Esophagus squamous epithelium (tissue), 5 donors: ENCODE measurements at regions not wholly inside any gene's neighbourhood (a gene's known extent, or its start where the extent isn't known, plus 50 kb on each side); places are given as distances from the start of the nearest gene placed in this dataset.

Experiments
- DNase-seq: peaks from one replicate; lab custom pipeline; 2025; lab: John Stamatoyannopoulos, UW
- H3K27ac ChIP-seq, 4 donors: fragments of 200-600 bp; sonication (generic); one replicate each; pipeline ENCODE4 v1.5.1; 2016 to 2019; ENCODE audit warnings: mild to moderate bottlenecking in 1 of 4
- H3K27me3 ChIP-seq, 4 donors: fragments of 200-600 bp; sonication (generic); 1 replicate in 3 of 4; 2 replicates in 1 of 4; pipeline versions ENCODE4 v1.5.1 to v1.6.0; 2017 to 2021; ENCODE audit warnings: antibody characterized with exemption in 1 of 4
- H3K36me3 ChIP-seq, 3 donors: fragments of 200-600 bp; sonication (generic); one replicate each; pipeline ENCODE4 v1.5.1; 2016 to 2019
- H3K4me1 ChIP-seq, 3 donors: fragments of 200-600 bp; sonication (generic); one replicate each; pipeline ENCODE4 v1.5.1; 2017 to 2019
- H3K4me3 ChIP-seq, 4 donors: fragments of 200-600 bp; sonication (generic); 1 replicate in 3 of 4; 2 replicates in 1 of 4; pipeline ENCODE4 v1.5.1; 2016 to 2019; ENCODE audit warnings: mild to moderate bottlenecking in 2 of 4, moderate library complexity in 1 of 4
- H3K9me3 ChIP-seq, 3 donors: fragments of 200-600 bp; sonication (generic); one replicate each; pipeline ENCODE4 v1.5.1; 2016 to 2019
- CTCF ChIP-seq, 6 experiments: fragments of 450-650 bp in 4 of 6; fragments of 200-600 bp in 2 of 6; sonication (generic) in 2 of 6; IDR thresholded peaks; one replicate each; pipeline ENCODE4 v1.5.1; 2016 to 2019; ENCODE audit warnings: antibody characterized with exemption in 6 of 6, mild to moderate bottlenecking in 4 of 6, moderate library complexity in 4 of 6
- POLR2A ChIP-seq, 4 donors: fragments of 450-650 bp; IDR thresholded peaks; one replicate each; pipeline ENCODE4 v1.6.1; 2017; ENCODE audit warnings: antibody characterized with exemption in 4 of 4, mild to moderate bottlenecking in 4 of 4, moderate library complexity in 3 of 4
- WGBS, 2 donors: methylation state at CpG; one replicate each; pipeline ENCODE4 v1.1.5; 2018; 5-methylcytosine and 5-hydroxymethylcytosine counted together
- intact Hi-C: fragments of 100-400 bp; cut with DNase I; formaldehyde crosslinking; loops from one replicate; pipeline ENCODE4 v1.15.0; 2022
- donor health status: DM: yes; HTN: yes; CAD: no.

GRCh38 chr2:4269885-4270284 lies 566.5 kb downstream of the DCDC2C start:
- TF ChIP-seq CTCF (IDR thresholded peaks at IDR 0.05) (no peak), POLR2A (IDR thresholded peaks at IDR 0.05) (no peak)
- no peaks in the 10 kb centered on the region for H3K9me3 ChIP-seq
- WGBS, 2 donors, result 70 to 72% methylated on average over 2 of the region's 2 CpGs
- H3K36me3 ChIP-seq, result no peaks in the 10 kb centered on the region
- no peak for DNase-seq
- H3K4me1 ChIP-seq, result no peaks in the 10 kb centered on the region
- intact Hi-C loops, result no loop called here
- H3K27me3 ChIP-seq, result no peaks in the 10 kb centered on the region
- H3K27ac ChIP-seq, result no peak overlapping the region
- no peak overlapping the region for H3K4me3 ChIP-seq

- Histone ChIP-seq H3K27me3 (no peaks in the 10 kb centered on the region), H3K4me3 (no peak overlapping the region), H3K27ac (no peak overlapping the region), H3K4me1 (no peaks in the 10 kb centered on the region), H3K9me3 (no peaks in the 10 kb centered on the region), H3K36me3 (no peaks in the 10 kb centered on the region)
- DNase-seq, result no peak
- 40 to 59% methylated on average over 9 to 10 of the region's 13 CpGs for WGBS, 2 donors
- TF ChIP-seq CTCF (IDR thresholded peaks at IDR 0.05), result no peak
- no peak for TF ChIP-seq POLR2A (IDR thresholded peaks at IDR 0.05)
- intact Hi-C loops, result no loop called here
Measured at GRCh38 chr2:4272261-4272858, 569.0 kb downstream of the DCDC2C start.

GRCh38 chr2:4278392-4278791 lies 575.0 kb downstream of the DCDC2C start:
- H3K4me3 ChIP-seq, result no peak overlapping the region
- H3K27me3 ChIP-seq, result no peaks in the 10 kb centered on the region
- no peak for TF ChIP-seq POLR2A (IDR thresholded peaks at IDR 0.05)
- no peak for TF ChIP-seq CTCF (IDR thresholded peaks at IDR 0.05)
- 74 to 79% methylated on average over 7 of the region's 7 CpGs for WGBS, 2 donors
- no peak overlapping the region for H3K27ac ChIP-seq
- intact Hi-C loops, result no loop called here
- no peak for DNase-seq
- no peaks in the 10 kb centered on the region for H3K9me3 ChIP-seq
- H3K4me1 ChIP-seq, result no peaks in the 10 kb centered on the region
- H3K36me3 ChIP-seq, result no peaks in the 10 kb centered on the region

GRCh38 chr2:4279431-4279830 lies 576.1 kb downstream of the DCDC2C start:
- TF ChIP-seq POLR2A (IDR thresholded peaks at IDR 0.05) (no peak), CTCF (IDR thresholded peaks at IDR 0.05) (no peak)
- DNase-seq, result no peak
- H3K4me1 ChIP-seq, result no peaks in the 10 kb centered on the region
- no peaks in the 10 kb centered on the region for H3K36me3 ChIP-seq
- H3K27me3 ChIP-seq, result no peaks in the 10 kb centered on the region
- WGBS, 2 donors, result 59 to 67% methylated on average over 5 of the region's 5 CpGs
- H3K4me3 ChIP-seq, result no peak overlapping the region
- intact Hi-C loops, result no loop called here
- no peak overlapping the region for H3K27ac ChIP-seq
- H3K9me3 ChIP-seq, result no peaks in the 10 kb centered on the region

GRCh38 chr2:4291430-4291829 lies 588.1 kb downstream of the DCDC2C start:
- no peaks in the 10 kb centered on the region for H3K4me1 ChIP-seq
- 48 to 49% methylated on average over 4 of the region's 4 CpGs for WGBS, 2 donors
- intact Hi-C loops, result no loop called here
- DNase-seq, result no peak
- no peak for TF ChIP-seq CTCF (IDR thresholded peaks at IDR 0.05)
- TF ChIP-seq POLR2A (IDR thresholded peaks at IDR 0.05), result no peak
- H3K9me3 ChIP-seq, result no peaks in the 10 kb centered on the region
- no peaks in the 10 kb centered on the region for H3K27me3 ChIP-seq
- H3K4me3 ChIP-seq, result no peak overlapping the region
- H3K27ac ChIP-seq, result no peak overlapping the region
- H3K36me3 ChIP-seq, result no peaks in the 10 kb centered on the region
